ENCODE measurements at regions not wholly inside any gene's neighbourhood (a gene's known extent, or its start where the extent isn't known, plus 50 kb on each side); places are given as distances from the start of the nearest gene placed in this dataset.

DNA sequence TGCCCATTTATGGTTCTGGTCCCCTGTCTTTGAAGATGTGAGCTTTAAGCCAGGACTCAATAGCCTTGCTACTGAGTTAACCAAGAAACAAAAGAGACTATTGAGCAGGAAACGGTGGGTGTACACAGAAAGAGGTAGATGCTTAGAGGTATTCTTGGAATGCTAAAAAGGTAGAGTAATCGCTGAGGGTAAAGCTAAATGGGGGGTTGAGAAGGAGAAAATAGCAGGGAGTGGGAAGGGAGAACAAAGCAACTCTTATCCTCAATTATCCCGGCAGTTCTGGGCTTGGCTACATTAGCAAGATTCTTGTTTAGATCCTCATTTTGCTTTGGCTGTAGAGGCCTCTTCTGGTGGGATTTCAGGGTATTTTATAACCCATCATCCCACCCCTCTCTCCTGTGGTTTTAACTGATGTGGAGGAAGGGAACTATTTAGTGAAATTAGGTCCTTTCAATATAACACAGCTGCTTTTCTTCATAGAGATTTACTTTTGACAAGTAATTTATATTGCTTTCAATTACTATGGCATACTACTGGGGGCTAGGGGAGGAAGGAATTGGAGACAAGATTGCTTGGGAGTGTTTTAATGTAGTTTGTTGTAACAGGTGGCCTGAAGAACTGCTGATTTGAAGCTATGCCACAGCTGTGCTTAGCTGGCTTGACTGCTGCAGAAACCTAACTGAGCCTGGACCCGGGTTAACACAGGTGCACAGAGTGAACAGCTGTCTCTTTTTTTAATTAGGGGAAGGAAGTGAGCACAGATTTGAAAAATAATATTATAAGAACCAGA, 234.3 kb upstream of the CCDC54 start:
- Histone ChIP-seq H3F3A (replicated peaks; ENCODE audit: low read depth) (no peaks in the 10 kb centered on the region), H3K4me3 (no peak overlapping the region), H3K27ac (ENCODE audit: low read depth) (no peak overlapping the region; the same call in 1 of the 2 replicates), H4K20me1 (replicated peaks; ENCODE audit: insufficient read depth) (no peaks in the 10 kb centered on the region), H3K4me1 (ENCODE audit: insufficient read depth) (no peaks in the 10 kb centered on the region; the same call in 1 of the 2 replicates), H2AFZ (no peak overlapping the region), H3K9me2 (ENCODE audit: insufficient read depth) (peaks cover 18% of the 10 kb centered on the region), H3K36me3 (ENCODE audit: insufficient read depth) (no peaks in the 10 kb centered on the region), H3K79me2 (replicated peaks; ENCODE audit: insufficient read depth) (no peaks in the 10 kb centered on the region), H3K4me2 (no peak overlapping the region), H3K27me3 (ENCODE audit: insufficient read depth) (no peaks in the 10 kb centered on the region)
- Mint-ChIP-seq H3K4me3 (no peak overlapping the region), H3K27me3 (ENCODE audit: insufficient read depth, low read depth, poor library complexity) (peaks cover 2% of the 10 kb centered on the region), H3K9me3 (peaks cover 23% of the 10 kb centered on the region), H3K36me3 (ENCODE audit: low read depth) (peaks cover 14% of the 10 kb centered on the region; the same call in 2 of the 3 replicates), H3K4me1 (peaks cover 9% of the 10 kb centered on the region), H3K27ac (no peak overlapping the region)
- no peak for TF ChIP-seq POLR2AphosphoS5 (IDR thresholded peaks at IDR 0.05; ENCODE audit: low read depth)
- TF ChIP-seq, protein P1, sequence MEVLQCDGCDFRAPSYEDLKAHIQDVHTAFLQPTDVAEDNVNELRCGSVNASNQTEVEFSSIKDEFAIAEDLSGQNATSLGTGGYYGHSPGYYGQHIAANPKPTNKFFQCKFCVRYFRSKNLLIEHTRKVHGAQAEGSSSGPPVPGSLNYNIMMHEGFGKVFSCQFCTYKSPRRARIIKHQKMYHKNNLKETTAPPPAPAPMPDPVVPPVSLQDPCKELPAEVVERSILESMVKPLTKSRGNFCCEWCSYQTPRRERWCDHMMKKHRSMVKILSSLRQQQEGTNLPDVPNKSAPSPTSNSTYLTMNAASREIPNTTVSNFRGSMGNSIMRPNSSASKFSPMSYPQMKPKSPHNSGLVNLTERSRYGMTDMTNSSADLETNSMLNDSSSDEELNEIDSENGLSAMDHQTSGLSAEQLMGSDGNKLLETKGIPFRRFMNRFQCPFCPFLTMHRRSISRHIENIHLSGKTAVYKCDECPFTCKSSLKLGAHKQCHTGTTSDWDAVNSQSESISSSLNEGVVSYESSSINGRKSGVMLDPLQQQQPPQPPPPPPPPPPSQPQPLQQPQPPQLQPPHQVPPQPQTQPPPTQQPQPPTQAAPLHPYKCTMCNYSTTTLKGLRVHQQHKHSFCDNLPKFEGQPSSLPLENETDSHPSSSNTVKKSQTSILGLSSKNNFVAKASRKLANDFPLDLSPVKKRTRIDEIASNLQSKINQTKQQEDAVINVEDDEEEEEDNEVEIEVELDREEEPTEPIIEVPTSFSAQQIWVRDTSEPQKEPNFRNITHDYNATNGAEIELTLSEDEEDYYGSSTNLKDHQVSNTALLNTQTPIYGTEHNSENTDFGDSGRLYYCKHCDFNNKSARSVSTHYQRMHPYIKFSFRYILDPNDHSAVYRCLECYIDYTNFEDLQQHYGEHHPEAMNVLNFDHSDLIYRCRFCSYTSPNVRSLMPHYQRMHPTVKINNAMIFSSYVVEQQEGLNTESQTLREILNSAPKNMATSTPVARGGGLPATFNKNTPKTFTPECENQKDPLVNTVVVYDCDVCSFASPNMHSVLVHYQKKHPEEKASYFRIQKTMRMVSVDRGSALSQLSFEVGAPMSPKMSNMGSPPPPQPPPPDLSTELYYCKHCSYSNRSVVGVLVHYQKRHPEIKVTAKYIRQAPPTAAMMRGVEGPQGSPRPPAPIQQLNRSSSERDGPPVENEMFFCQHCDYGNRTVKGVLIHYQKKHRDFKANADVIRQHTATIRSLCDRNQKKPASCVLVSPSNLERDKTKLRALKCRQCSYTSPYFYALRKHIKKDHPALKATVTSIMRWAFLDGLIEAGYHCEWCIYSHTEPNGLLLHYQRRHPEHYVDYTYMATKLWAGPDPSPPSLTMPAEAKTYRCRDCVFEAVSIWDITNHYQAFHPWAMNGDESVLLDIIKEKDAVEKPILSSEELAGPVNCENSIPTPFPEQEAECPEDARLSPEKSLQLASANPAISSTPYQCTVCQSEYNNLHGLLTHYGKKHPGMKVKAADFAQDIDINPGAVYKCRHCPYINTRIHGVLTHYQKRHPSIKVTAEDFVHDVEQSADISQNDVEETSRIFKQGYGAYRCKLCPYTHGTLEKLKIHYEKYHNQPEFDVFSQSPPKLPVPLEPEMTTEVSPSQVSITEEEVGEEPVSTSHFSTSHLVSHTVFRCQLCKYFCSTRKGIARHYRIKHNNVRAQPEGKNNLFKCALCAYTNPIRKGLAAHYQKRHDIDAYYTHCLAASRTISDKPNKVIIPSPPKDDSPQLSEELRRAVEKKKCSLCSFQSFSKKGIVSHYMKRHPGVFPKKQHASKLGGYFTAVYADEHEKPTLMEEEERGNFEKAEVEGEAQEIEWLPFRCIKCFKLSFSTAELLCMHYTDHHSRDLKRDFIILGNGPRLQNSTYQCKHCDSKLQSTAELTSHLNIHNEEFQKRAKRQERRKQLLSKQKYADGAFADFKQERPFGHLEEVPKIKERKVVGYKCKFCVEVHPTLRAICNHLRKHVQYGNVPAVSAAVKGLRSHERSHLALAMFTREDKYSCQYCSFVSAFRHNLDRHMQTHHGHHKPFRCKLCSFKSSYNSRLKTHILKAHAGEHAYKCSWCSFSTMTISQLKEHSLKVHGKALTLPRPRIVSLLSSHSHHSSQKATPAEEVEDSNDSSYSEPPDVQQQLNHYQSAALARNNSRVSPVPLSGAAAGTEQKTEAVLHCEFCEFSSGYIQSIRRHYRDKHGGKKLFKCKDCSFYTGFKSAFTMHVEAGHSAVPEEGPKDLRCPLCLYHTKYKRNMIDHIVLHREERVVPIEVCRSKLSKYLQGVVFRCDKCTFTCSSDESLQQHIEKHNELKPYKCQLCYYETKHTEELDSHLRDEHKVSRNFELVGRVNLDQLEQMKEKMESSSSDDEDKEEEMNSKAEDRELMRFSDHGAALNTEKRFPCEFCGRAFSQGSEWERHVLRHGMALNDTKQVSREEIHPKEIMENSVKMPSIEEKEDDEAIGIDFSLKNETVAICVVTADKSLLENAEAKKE (CRISPR knock-in tag; IDR thresholded peaks at IDR 0.05), result 0 out of 2 replicates have a peak, but pooled peaks have one; percentile 25
- DNase-seq (ENCODE audit: low spot score) (peak; percentile 35), ATAC-seq (peak; percentile 60)

DNA sequence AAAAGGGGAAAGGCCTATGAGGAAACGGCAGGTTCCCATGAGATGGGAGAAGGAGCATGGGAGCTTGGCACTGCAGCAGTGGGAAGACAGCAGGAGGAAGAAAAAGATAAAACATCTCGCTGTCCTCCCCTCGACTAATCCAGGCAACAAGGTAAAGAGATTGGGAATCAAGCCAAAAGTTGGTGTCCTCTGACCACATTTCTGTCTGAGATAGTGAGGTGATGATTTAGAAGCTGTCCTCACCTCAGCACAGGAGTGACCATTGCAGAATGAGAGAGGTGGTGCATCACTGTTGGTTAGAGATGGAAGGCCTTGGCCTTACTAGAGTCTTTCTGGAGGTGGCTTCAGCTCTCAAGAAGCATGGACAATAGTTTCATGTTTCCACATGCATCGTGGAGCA, 226.6 kb upstream of the CCDC54 start:
- Histone ChIP-seq H3K79me2 (replicated peaks; ENCODE audit: insufficient read depth) (no peaks in the 10 kb centered on the region), H3K27me3 (ENCODE audit: insufficient read depth) (no peaks in the 10 kb centered on the region), H2AFZ (no peak overlapping the region), H3F3A (replicated peaks; ENCODE audit: low read depth) (no peaks in the 10 kb centered on the region), H3K36me3 (ENCODE audit: insufficient read depth) (no peaks in the 10 kb centered on the region), H3K4me3 (no peak overlapping the region), H4K20me1 (replicated peaks; ENCODE audit: insufficient read depth) (no peaks in the 10 kb centered on the region), H3K4me1 (ENCODE audit: insufficient read depth) (no peaks in the 10 kb centered on the region), H3K9me2 (ENCODE audit: insufficient read depth) (peaks cover 8% of the 10 kb centered on the region; the same call in 1 of the 2 replicates), H3K27ac (ENCODE audit: low read depth) (no peak overlapping the region), H3K4me2 (no peak overlapping the region)
- Mint-ChIP-seq H3K27ac (no peak overlapping the region), H3K4me1 (no peaks in the 10 kb centered on the region), H3K4me3 (no peak overlapping the region), H3K36me3 (ENCODE audit: low read depth) (no peaks in the 10 kb centered on the region; the same call in none of the 3 replicates), H3K9me3 (peaks cover 11% of the 10 kb centered on the region), H3K27me3 (ENCODE audit: insufficient read depth, low read depth, poor library complexity) (no peaks in the 10 kb centered on the region)
- DNase-seq (ENCODE audit: low spot score) (no peak), ATAC-seq (no peak)
- TF ChIP-seq CREB1 (CRISPR knock-in tag; IDR thresholded peaks at IDR 0.05; ENCODE audit: low read depth) (no peak), ZNF331 (CRISPR knock-in tag; IDR thresholded peaks at IDR 0.05; ENCODE audit: low read depth) (no peak), NANOG (IDR thresholded peaks at IDR 0.05; ENCODE audit: borderline replicate concordance) (no peak), ZNF114 (CRISPR knock-in tag; IDR thresholded peaks at IDR 0.05) (no peak), EZH2phosphoT487 (IDR thresholded peaks at IDR 0.05; ENCODE audit: unreplicated experiment) (no peak), JUNB (IDR thresholded peaks at IDR 0.05; ENCODE audit: unreplicated experiment) (no peak), POLR2AphosphoS5 (IDR thresholded peaks at IDR 0.05; ENCODE audit: low read depth) (no peak), EZH2 (IDR thresholded peaks at IDR 0.05; ENCODE audit: low read depth, unreplicated experiment) (no peak)
- TF ChIP-seq, protein P2, sequence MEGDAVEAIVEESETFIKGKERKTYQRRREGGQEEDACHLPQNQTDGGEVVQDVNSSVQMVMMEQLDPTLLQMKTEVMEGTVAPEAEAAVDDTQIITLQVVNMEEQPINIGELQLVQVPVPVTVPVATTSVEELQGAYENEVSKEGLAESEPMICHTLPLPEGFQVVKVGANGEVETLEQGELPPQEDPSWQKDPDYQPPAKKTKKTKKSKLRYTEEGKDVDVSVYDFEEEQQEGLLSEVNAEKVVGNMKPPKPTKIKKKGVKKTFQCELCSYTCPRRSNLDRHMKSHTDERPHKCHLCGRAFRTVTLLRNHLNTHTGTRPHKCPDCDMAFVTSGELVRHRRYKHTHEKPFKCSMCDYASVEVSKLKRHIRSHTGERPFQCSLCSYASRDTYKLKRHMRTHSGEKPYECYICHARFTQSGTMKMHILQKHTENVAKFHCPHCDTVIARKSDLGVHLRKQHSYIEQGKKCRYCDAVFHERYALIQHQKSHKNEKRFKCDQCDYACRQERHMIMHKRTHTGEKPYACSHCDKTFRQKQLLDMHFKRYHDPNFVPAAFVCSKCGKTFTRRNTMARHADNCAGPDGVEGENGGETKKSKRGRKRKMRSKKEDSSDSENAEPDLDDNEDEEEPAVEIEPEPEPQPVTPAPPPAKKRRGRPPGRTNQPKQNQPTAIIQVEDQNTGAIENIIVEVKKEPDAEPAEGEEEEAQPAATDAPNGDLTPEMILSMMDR (conservative IDR thresholded peaks at IDR 0.05; ENCODE audit: low read depth in 2 of 2), result no peak

Data from GM23338 (cell line).